ENCODE measurements at regions not wholly inside any gene's neighbourhood (a gene's known extent, or its start where the extent isn't known, plus 50 kb on each side); places are given as distances from the start of the nearest gene placed in this dataset.

DNA sequence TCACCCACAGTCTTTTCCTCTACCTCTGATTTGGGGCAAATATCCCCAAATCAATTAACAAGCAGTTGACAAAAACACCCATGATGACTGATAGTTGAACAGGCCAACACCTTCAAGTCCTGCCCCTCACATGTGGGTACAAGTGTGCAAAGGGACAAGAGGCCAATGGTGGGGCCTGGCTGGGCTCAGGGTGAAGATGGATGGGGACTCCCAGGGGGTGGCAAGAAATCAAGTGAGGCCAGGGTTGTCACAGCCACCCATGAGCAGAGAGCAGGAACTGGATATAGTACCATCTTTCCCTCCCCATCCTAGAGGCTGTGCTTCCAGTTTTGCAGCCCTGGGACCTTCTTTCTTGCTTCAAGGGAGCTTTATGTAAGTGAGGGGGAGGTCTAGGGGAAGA is 270.2 kb upstream of the TOPAZ1 start:
- TF ChIP-seq, protein P1, sequence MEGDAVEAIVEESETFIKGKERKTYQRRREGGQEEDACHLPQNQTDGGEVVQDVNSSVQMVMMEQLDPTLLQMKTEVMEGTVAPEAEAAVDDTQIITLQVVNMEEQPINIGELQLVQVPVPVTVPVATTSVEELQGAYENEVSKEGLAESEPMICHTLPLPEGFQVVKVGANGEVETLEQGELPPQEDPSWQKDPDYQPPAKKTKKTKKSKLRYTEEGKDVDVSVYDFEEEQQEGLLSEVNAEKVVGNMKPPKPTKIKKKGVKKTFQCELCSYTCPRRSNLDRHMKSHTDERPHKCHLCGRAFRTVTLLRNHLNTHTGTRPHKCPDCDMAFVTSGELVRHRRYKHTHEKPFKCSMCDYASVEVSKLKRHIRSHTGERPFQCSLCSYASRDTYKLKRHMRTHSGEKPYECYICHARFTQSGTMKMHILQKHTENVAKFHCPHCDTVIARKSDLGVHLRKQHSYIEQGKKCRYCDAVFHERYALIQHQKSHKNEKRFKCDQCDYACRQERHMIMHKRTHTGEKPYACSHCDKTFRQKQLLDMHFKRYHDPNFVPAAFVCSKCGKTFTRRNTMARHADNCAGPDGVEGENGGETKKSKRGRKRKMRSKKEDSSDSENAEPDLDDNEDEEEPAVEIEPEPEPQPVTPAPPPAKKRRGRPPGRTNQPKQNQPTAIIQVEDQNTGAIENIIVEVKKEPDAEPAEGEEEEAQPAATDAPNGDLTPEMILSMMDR (optimal IDR thresholded peaks at IDR 0.05 in 1 of 3, IDR thresholded peaks at IDR 0.05 in 1 of 3, conservative IDR thresholded peaks at IDR 0.05 in 1 of 3; ENCODE audit: extremely low read depth in 1 of 3, insufficient read depth in 2 of 3, low read length in 3 of 3): no peak
- TF ChIP-seq EZH2 (IDR thresholded peaks at IDR 0.05; ENCODE audit: low read length): no peak

Measured in keratinocyte (primary cell).